PC-9 (cell line): ENCODE measurements at regions not wholly inside any gene's neighbourhood (a gene's known extent, or its start where the extent isn't known, plus 50 kb on each side); places are given as distances from the start of the nearest gene placed in this dataset.
A peak's percentile ranks its signal among the peaks of the same experiment; 100 is the strongest.

ENCODE experiments used
- BruUV-seq: library from RNA; stranded (reverse); fragments of 400-500 nt; replicated peaks from 2 replicates; lab custom pipeline; 2021; lab: Mats Ljungman, UMichigan
- CTCF ChIA-PET: fragments of 300-600 bp; sonication (Branson Sonifier 250); formaldehyde crosslinking; loops from one replicate; lab custom pipeline; 2022; ENCODE audit warnings: antibody characterized with exemption; lab: Charles Lee
- POLR2A ChIA-PET: fragments of 300-600 bp; sonication (Branson Sonifier 250); formaldehyde crosslinking; loops from one replicate; lab custom pipeline; 2022; ENCODE audit warnings: antibody characterized with exemption; ENCODE audit not compliant: unreplicated experiment; lab: Charles Lee
- DNase-seq, 2 experiments: peaks; one replicate each; pipeline versions ENCODE4 v3.0.0 to v3.0.0-alpha.2; 2015 to 2022; ENCODE audit warnings: mixed read lengths in 1 of 2
- H2AFZ ChIP-seq: fragments of 200-600 bp; sonication (generic); 2 replicates; pipeline ENCODE4 v1.8.1; 2017; ENCODE audit warnings: antibody characterized with exemption
- H3F3A ChIP-seq: fragments of 200-600 bp; sonication (generic); 2 replicates; pipeline ENCODE4 v1.8.1; 2017; ENCODE audit warnings: antibody characterized with exemption, mild to moderate bottlenecking, low read depth; ENCODE audit not compliant: insufficient read depth
- H3K27ac ChIP-seq: fragments of 200-600 bp; sonication (generic); 2 replicates; pipeline ENCODE4 v1.6.1; 2016; ENCODE audit warnings: mixed run types
- H3K27me3 ChIP-seq: fragments of 200-600 bp; sonication (generic); 2 replicates; pipeline ENCODE4 v1.6.1; 2016; ENCODE audit warnings: low read depth, mixed run types; ENCODE audit not compliant: insufficient read depth
- H3K36me3 ChIP-seq: fragments of 200-600 bp; sonication (generic); 2 replicates; pipeline ENCODE4 v1.6.1; 2016; ENCODE audit warnings: low read depth, mixed run types
- H3K4me1 ChIP-seq: fragments of 200-600 bp; sonication (generic); replicated peaks from 2 replicates; pipeline ENCODE4 v1.6.1; 2016; ENCODE audit warnings: mixed run types; ENCODE audit not compliant: insufficient read depth
- H3K4me2 ChIP-seq: fragments of 200-600 bp; sonication (generic); 2 replicates; pipeline ENCODE4 v1.6.1; 2017; ENCODE audit warnings: mixed run types
- H3K4me3 ChIP-seq: fragments of 200-600 bp; sonication (generic); 2 replicates; pipeline ENCODE4 v1.6.1; 2016; ENCODE audit warnings: mixed run types
- H3K79me2 ChIP-seq: fragments of 200-600 bp; sonication (generic); 2 replicates; pipeline ENCODE4 v1.6.1; 2017; ENCODE audit warnings: low read depth, mixed run types
- H3K9me2 ChIP-seq: fragments of 200-600 bp; sonication (generic); 2 replicates; pipeline ENCODE4 v1.8.1; 2017; ENCODE audit warnings: mild to moderate bottlenecking; ENCODE audit not compliant: insufficient read depth
- H3K9me3 ChIP-seq: fragments of 200-600 bp; sonication (generic); 2 replicates; pipeline ENCODE4 v1.8.1; 2016; ENCODE audit warnings: low read depth; ENCODE audit not compliant: insufficient read depth
- H4K20me1 ChIP-seq: fragments of 200-600 bp; sonication (generic); 2 replicates; pipeline ENCODE4 v1.8.1; 2017; ENCODE audit not compliant: insufficient read depth
- CTCF ChIP-seq: fragments of 200-600 bp; sonication (generic); conservative IDR thresholded peaks from 2 replicates; pipeline ENCODE4 v1.6.1; 2017; ENCODE audit warnings: mixed run types, antibody characterized with exemption, mild to moderate bottlenecking, moderate library complexity
- EZH2 ChIP-seq: fragments of 200-600 bp; sonication (generic); IDR thresholded peaks from 2 replicates; pipeline ENCODE4 v1.8.0; 2017; ENCODE audit warnings: antibody characterized with exemption, low read depth
- intact Hi-C: fragments of 100-400 bp; cut with micrococcal nuclease; formaldehyde crosslinking; loops from one replicate; pipeline ENCODE4 v1.10.0; 2022; ENCODE audit not compliant: unreplicated experiment

GRCh38 chr12:131527092-131527491 is 183.8 kb upstream of the SFSWAP start:
- peak in 1 of 2 experiments; percentile 22 for DNase-seq
- Histone ChIP-seq H3K27me3 (peaks cover 97% of the 10 kb centered on the region), H3K4me1 (no peaks in the 10 kb centered on the region), H4K20me1 (no peaks in the 10 kb centered on the region), H3K36me3 (no peaks in the 10 kb centered on the region), H3K79me2 (no peaks in the 10 kb centered on the region), H3K9me2 (no peaks in the 10 kb centered on the region), H3K9me3 (no peaks in the 10 kb centered on the region), H2AFZ (no peak overlapping the region), H3K4me2 (no peak overlapping the region), H3K4me3 (no peak overlapping the region), H3K27ac (no peak overlapping the region), H3F3A (no peaks in the 10 kb centered on the region)
- POLR2A ChIA-PET = interaction anchor here (0.6 kb wide), 1 partner anchor 109 kb away, joined by 3 read pairs; no protein-coding TSS in a partner anchor
- CTCF ChIA-PET = no interaction called here
- BruUV-seq = no TSS peak
- TF ChIP-seq EZH2 = no peak
- no peak for TF ChIP-seq CTCF
- intact Hi-C loops = no loop called here

- Histone ChIP-seq H3K36me3 (no peaks in the 10 kb centered on the region), H3F3A (no peaks in the 10 kb centered on the region), H3K79me2 (no peaks in the 10 kb centered on the region), H2AFZ (no peak overlapping the region), H3K4me3 (no peak overlapping the region), H4K20me1 (no peaks in the 10 kb centered on the region), H3K4me1 (no peaks in the 10 kb centered on the region), H3K9me3 (no peaks in the 10 kb centered on the region), H3K27ac (no peak overlapping the region), H3K27me3 (peaks cover 97% of the 10 kb centered on the region), H3K9me2 (no peaks in the 10 kb centered on the region), H3K4me2 (no peak overlapping the region)
- intact Hi-C loops = no loop called here
- ChIA-PET POLR2A (interaction anchor here (0.6 kb wide), 1 partner anchor 108 kb away, joined by 3 read pairs; no protein-coding TSS in a partner anchor), CTCF (no interaction called here)
- DNase-seq = peak in 1 of 2 experiments; percentile 18
- TF ChIP-seq CTCF (no peak), EZH2 (no peak)
- no TSS peak for BruUV-seq
These were observed 183.2 kb upstream of the SFSWAP start for GRCh38 chr12:131527736-131528135.

GRCh38 chr12:131528144-131528543 is 182.7 kb upstream of the SFSWAP start:
- Histone ChIP-seq H3F3A (no peaks in the 10 kb centered on the region), H3K27ac (no peak overlapping the region), H3K36me3 (no peaks in the 10 kb centered on the region), H3K4me1 (no peaks in the 10 kb centered on the region), H4K20me1 (no peaks in the 10 kb centered on the region), H2AFZ (no peak overlapping the region), H3K9me3 (no peaks in the 10 kb centered on the region), H3K4me3 (no peak overlapping the region), H3K9me2 (no peaks in the 10 kb centered on the region), H3K79me2 (no peaks in the 10 kb centered on the region), H3K4me2 (no peak overlapping the region), H3K27me3 (peaks cover 97% of the 10 kb centered on the region)
- CTCF ChIA-PET = no interaction called here
- no TSS peak for BruUV-seq
- POLR2A ChIA-PET = no interaction called here
- no peak for DNase-seq
- no peak for TF ChIP-seq EZH2
- no peak for TF ChIP-seq CTCF
- intact Hi-C loops = no loop called here
